Raji (cell line): ENCODE measurements at regions not wholly inside any gene's neighbourhood (a gene's known extent, or its start where the extent isn't known, plus 50 kb on each side); places are given as distances from the start of the nearest gene placed in this dataset.

Source experiments
- POLR2A ChIP-seq: IDR thresholded peaks from 2 replicates; pipeline ENCODE4 v1.6.1; 2011; ENCODE audit warnings: low read depth, low read length, control low read depth; ENCODE audit not compliant: insufficient read depth

DNA sequence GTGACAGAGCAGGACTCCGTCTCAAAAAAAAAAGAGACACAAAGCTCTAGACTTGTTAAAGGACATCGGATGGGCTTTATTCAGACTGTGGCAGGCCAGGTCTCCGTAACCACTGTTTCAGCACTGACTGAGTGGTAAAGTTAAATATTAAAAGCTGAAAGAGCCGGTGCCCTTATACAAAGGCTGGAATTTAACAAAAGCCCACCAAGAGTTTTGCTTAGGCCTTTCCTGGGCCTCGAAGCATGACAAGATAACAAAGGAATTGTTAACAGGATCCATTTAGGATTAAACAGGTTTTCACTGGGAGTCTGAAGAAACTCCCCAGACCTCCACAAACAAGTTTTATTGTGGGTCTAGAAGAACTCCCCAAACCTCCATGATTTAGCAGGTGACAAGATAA lies 727.8 kb downstream of the TYW1 start:
- no peak for TF ChIP-seq POLR2A

- no peak for TF ChIP-seq POLR2A
Observed at GRCh38 chr7:67724955-67725354, 728.3 kb downstream of the TYW1 start.

DNA sequence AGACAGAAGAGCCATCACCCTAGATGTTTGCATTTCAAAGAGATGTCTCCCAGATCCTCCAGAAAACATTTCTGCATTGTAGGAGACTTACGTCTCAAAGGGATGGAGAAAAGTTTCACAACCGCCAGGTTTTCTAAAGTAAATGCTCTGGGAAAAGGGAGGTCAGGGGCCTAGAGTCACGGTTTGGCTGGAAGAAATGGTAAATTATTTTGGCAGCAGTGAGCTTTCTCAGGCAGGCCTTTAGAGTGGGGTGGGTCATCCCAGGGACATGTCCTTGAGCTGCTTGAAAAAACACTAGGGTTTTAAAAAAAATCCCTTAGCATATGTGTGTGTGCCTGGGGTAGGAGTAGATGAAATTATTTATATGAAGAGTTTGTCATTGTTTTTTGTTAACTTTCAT lies 728.8 kb downstream of the TYW1 start:
- TF ChIP-seq POLR2A = no peak

- TF ChIP-seq POLR2A = no peak
Observed at GRCh38 chr7:67729771-67730170, 733.1 kb downstream of the TYW1 start.

DNA sequence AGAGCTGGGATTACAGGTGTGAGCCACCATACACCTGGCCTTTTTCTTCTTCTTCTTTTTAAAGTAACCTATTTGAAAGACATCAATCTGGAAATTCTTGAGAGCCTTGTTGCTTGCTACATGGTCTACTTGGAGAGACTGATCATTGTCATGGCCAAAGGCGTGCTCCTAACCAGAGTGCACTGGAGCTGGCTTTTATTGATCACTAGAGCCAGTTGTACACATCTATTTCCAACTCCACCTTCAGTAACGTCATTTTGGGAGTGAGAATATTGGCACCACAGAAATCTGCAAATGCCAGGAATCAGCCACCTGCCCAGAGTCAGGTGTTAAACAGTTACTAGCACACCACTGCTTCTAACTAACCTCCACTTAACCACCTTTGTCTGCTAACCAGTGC lies 735.1 kb downstream of the TYW1 start:
- TF ChIP-seq POLR2A = no peak

DNA sequence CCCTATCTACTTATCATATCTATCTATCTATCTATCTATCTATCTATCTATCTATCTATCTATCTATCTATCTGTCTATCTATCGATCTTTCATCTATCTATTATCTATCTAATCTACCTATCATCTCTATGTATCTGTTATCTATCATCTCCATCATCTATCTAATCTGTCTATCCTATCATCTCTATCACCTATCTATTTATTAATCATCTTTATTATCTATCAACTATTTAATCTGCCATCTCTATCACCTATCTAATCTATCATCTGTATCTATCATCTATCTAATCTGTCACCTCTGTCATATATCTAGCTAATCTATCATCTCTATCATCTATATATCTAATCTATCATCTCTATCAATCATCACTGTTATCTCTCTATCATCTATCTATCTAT lies 736.3 kb downstream of the TYW1 start:
- no peak for TF ChIP-seq POLR2A

DNA sequence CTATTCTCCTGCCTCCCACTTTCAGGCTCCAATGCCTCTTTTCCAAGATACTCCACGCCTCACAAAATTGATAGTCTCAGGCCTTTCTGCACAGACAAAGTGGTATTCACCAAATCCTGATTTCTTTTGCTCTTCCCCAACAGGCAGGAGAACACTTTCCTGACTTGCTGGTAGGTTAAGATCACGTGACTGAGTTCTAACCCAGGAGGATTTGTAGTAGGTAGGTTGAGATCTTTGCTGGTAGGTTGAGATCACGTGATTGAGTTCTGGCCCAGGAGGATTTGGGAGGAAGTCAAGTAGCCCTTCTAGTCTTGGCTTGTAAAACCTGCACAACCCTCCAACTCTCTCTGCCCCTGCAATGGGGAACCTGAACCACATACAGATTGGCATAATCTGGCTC lies 741.5 kb downstream of the TYW1 start:
- TF ChIP-seq POLR2A = no peak

- no peak for TF ChIP-seq POLR2A
Observed at GRCh38 chr7:67738958-67739357, 742.3 kb downstream of the TYW1 start.

GRCh38 chr7:67743501-67743900 lies 746.9 kb downstream of the TYW1 start:
- no peak for TF ChIP-seq POLR2A

GRCh38 chr7:67752227-67752626 lies 755.6 kb downstream of the TYW1 start:
- no peak for TF ChIP-seq POLR2A

DNA sequence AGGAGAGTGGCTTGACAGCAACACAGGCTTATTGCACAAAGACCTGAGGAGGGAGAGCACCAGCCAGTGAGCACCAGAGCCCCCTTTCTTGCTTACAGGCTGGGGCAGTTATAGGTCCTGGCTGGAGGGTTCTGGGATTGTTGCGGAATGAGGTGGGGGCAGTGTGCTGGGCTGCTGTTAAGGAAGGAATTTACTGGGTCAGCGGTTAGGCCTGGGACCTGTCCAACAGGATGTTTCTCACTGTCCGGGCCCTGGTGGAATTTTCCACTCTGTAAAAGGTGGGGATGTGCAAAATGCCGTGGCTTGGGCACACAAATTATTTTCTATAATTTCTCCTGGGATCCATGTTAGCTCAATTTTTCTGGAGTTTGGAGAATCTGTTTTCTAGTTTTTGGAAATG lies 757.3 kb downstream of the TYW1 start:
- no peak for TF ChIP-seq POLR2A

DNA sequence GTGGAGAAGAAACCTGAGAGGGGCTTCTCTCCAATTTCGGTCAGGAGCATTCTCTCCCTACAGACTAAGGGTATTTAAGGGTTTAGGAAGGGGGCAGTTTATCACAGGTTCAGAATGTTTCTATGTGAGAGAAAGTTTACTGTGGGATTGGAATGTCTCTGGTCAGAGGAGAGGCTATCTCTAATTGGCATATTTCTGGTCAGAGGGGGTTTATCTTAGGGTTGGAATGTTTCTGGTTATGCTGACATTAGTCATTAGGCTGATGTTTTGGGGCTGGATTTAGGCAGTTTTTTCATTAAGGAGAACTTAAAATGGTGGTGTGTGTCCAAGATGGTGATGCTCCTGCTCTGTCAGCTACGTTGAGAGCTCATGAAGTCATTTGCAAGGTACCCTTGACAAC lies 758.0 kb downstream of the TYW1 start:
- no peak for TF ChIP-seq POLR2A

GRCh38 chr7:67758551-67758950 lies 761.9 kb downstream of the TYW1 start:
- no peak for TF ChIP-seq POLR2A

GRCh38 chr7:67760971-67761370 lies 764.3 kb downstream of the TYW1 start:
- TF ChIP-seq POLR2A = no peak

DNA sequence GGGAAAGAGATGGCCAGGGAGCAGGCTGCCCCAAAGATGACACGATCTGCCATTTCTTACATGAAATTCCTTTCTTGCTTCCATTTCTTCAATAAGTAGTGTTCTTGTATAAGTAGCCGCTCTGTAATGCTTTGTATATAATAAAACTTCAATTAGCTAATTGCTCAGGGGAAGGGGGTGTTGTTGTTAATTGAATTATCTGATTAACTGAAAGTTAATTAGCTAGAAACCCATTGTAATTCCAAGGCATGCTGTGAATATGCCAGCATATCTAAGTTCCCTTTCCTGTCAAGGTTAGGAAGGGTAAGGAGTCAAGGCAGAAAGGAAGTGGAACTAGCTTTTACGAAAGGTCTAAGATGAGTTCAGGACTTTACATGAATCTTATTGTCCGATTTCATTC lies 765.9 kb downstream of the TYW1 start:
- no peak for TF ChIP-seq POLR2A

- no peak for TF ChIP-seq POLR2A
Observed at GRCh38 chr7:67764289-67764688, 767.7 kb downstream of the TYW1 start.

GRCh38 chr7:67765481-67766175 lies 769.0 kb downstream of the TYW1 start:
- TF ChIP-seq POLR2A = no peak

DNA sequence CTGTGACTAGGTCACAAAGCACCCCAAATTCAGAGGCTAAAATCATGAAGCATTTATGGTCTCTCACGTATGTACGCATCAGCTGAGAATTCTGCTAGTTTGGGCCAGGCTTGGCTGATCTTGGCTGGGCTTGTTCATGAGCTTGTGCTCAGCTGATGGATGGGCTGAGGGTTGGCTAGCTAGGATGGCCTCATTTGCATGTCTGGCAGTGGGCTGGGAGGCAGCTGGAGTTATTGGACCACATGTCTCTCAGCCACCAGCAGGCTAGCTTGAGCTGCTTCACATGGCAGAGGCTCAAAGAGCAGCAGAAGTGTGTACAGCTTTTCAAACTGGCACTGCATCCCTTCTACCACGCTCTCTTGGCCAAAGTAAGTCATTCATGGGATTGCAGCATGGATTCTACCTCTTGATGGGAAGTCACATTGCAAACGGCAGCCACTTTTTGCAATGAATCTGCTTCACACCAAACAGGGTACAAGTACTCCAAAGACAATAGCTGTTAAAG lies 770.3 kb downstream of the TYW1 start:
- TF ChIP-seq POLR2A = no peak
